MM.1S (cell line): ENCODE measurements at regions not wholly inside any gene's neighbourhood (a gene's known extent, or its start where the extent isn't known, plus 50 kb on each side); places are given as distances from the start of the nearest gene placed in this dataset.

Experiments used
- DNase-seq: peaks from one replicate; pipeline ENCODE4 v3.0.0-alpha.2; 2015
- H2AFZ ChIP-seq: fragments of 300-600 bp; sonication (generic); 2 replicates; pipeline ENCODE4 v1.6.0; 2016; ENCODE audit warnings: antibody characterized with exemption, low read length
- H3F3A ChIP-seq: fragments of 300-600 bp; sonication (generic); 2 replicates; pipeline ENCODE4 v1.6.1; 2016; ENCODE audit warnings: mild to moderate bottlenecking, antibody characterized with exemption, low read length, moderate library complexity, mixed read lengths; ENCODE audit not compliant: insufficient read depth
- H3K27ac ChIP-seq: fragments of 300-600 bp; sonication (generic); 2 replicates; pipeline ENCODE4 v1.5.1; 2016; ENCODE audit warnings: mild to moderate bottlenecking, low read length
- H3K27me3 ChIP-seq: fragments of 300-600 bp; sonication (generic); replicated peaks from 2 replicates; pipeline ENCODE4 v1.6.0; 2016; ENCODE audit warnings: low read length; ENCODE audit not compliant: insufficient read depth
- H3K36me3 ChIP-seq: fragments of 300-600 bp; sonication (generic); replicated peaks from 2 replicates; pipeline ENCODE4 v1.6.1; 2016; ENCODE audit warnings: mild to moderate bottlenecking, low read length, mixed read lengths; ENCODE audit not compliant: insufficient read depth
- H3K4me1 ChIP-seq: fragments of 300-600 bp; sonication (generic); 2 replicates; pipeline ENCODE4 v1.6.1; 2016; ENCODE audit warnings: low read length, mixed read lengths
- H3K4me2 ChIP-seq: fragments of 300-600 bp; sonication (generic); 2 replicates; pipeline ENCODE4 v1.6.0; 2016; ENCODE audit warnings: low read depth, low read length
- H3K4me3 ChIP-seq: fragments of 300-600 bp; sonication (generic); 2 replicates; pipeline ENCODE4 v1.5.1; 2016; ENCODE audit warnings: low read length, mixed read lengths
- H3K79me2 ChIP-seq: fragments of 300-600 bp; sonication (generic); 2 replicates; pipeline ENCODE4 v1.6.1; 2016; ENCODE audit warnings: mixed run types, low read length, mixed read lengths
- H3K9ac ChIP-seq: fragments of 300-600 bp; sonication (generic); 2 replicates; pipeline ENCODE4 v1.6.1; 2016; ENCODE audit warnings: low read length, mixed read lengths
- H3K9me2 ChIP-seq: fragments of 300-600 bp; sonication (generic); replicated peaks from 2 replicates; pipeline ENCODE4 v1.6.1; 2016; ENCODE audit warnings: mild to moderate bottlenecking, low read length, mixed read lengths; ENCODE audit not compliant: insufficient read depth
- H3K9me3 ChIP-seq: fragments of 300-600 bp; sonication (generic); replicated peaks from 2 replicates; pipeline ENCODE4 v1.6.1; 2016; ENCODE audit warnings: mild to moderate bottlenecking, low read length, mixed read lengths; ENCODE audit not compliant: insufficient read depth
- H4K20me1 ChIP-seq: fragments of 300-600 bp; sonication (generic); 2 replicates; pipeline ENCODE4 v1.6.1; 2016; ENCODE audit warnings: mild to moderate bottlenecking, low read length, moderate library complexity, mixed read lengths; ENCODE audit not compliant: insufficient read depth
- CTCF ChIP-seq: fragments of 300-600 bp; sonication (generic); IDR thresholded peaks from 2 replicates; pipeline ENCODE4 v1.5.1; 2016; ENCODE audit warnings: antibody characterized with exemption, low read length, mixed read lengths
- EZH2 ChIP-seq: fragments of 300-600 bp; sonication (generic); optimal IDR thresholded peaks from 2 replicates; pipeline ENCODE3; 2017; ENCODE audit warnings: low read depth, mild to moderate bottlenecking, antibody characterized with exemption, low read length, mixed read lengths
- EZH2phosphoT487 ChIP-seq: fragments of 300-600 bp; sonication (generic); IDR thresholded peaks from 2 replicates; pipeline ENCODE4 v1.6.1; 2018; ENCODE audit warnings: antibody characterized with exemption, low read length

- Histone ChIP-seq H3K9ac (no peak overlapping the region), H3K27me3 (no peaks in the 10 kb centered on the region), H4K20me1 (no peaks in the 10 kb centered on the region), H3K4me3 (no peak overlapping the region), H3K9me3 (no peaks in the 10 kb centered on the region), H3K9me2 (no peaks in the 10 kb centered on the region), H2AFZ (no peak overlapping the region), H3K79me2 (no peaks in the 10 kb centered on the region), H3K4me1 (no peaks in the 10 kb centered on the region), H3F3A (no peaks in the 10 kb centered on the region), H3K36me3 (no peaks in the 10 kb centered on the region), H3K27ac (no peak overlapping the region), H3K4me2 (no peak overlapping the region)
- DNase-seq = no peak
- TF ChIP-seq EZH2phosphoT487 (no peak), CTCF (no peak), EZH2 (no peak)
Observed at GRCh38 chr10:10110844-10111490, 906.7 kb upstream of the CELF2 start.

- Histone ChIP-seq H3F3A (no peaks in the 10 kb centered on the region), H3K36me3 (no peaks in the 10 kb centered on the region), H3K27me3 (no peaks in the 10 kb centered on the region), H3K9me2 (no peaks in the 10 kb centered on the region), H3K27ac (no peak overlapping the region), H3K4me3 (no peak overlapping the region), H4K20me1 (no peaks in the 10 kb centered on the region), H3K9ac (no peak overlapping the region), H3K79me2 (no peaks in the 10 kb centered on the region), H3K9me3 (no peaks in the 10 kb centered on the region), H3K4me1 (no peaks in the 10 kb centered on the region), H2AFZ (no peak overlapping the region), H3K4me2 (no peak overlapping the region)
- TF ChIP-seq CTCF (no peak), EZH2 (no peak), EZH2phosphoT487 (no peak)
- DNase-seq = no peak
Observed at GRCh38 chr10:10118131-10118530, 899.5 kb upstream of the CELF2 start.

GRCh38 chr10:10120671-10121070 is 897.0 kb upstream of the CELF2 start:
- TF ChIP-seq CTCF (no peak), EZH2phosphoT487 (no peak), EZH2 (no peak)
- H3F3A ChIP-seq = no peaks in the 10 kb centered on the region
- H3K4me3 ChIP-seq = no peak overlapping the region
- no peak overlapping the region for H3K4me2 ChIP-seq
- H3K9me3 ChIP-seq = no peaks in the 10 kb centered on the region
- H3K9me2 ChIP-seq = no peaks in the 10 kb centered on the region
- no peaks in the 10 kb centered on the region for H3K27me3 ChIP-seq
- no peaks in the 10 kb centered on the region for H3K79me2 ChIP-seq
- H3K9ac ChIP-seq = no peak overlapping the region
- no peaks in the 10 kb centered on the region for H4K20me1 ChIP-seq
- no peak for DNase-seq
- no peaks in the 10 kb centered on the region for H3K36me3 ChIP-seq
- H3K27ac ChIP-seq = no peak overlapping the region
- no peak overlapping the region for H2AFZ ChIP-seq
- H3K4me1 ChIP-seq = no peaks in the 10 kb centered on the region
